ENCODE measurements at regions not wholly inside any gene's neighbourhood (a gene's known extent, or its start where the extent isn't known, plus 50 kb on each side); places are given as distances from the start of the nearest gene placed in this dataset.

DNA sequence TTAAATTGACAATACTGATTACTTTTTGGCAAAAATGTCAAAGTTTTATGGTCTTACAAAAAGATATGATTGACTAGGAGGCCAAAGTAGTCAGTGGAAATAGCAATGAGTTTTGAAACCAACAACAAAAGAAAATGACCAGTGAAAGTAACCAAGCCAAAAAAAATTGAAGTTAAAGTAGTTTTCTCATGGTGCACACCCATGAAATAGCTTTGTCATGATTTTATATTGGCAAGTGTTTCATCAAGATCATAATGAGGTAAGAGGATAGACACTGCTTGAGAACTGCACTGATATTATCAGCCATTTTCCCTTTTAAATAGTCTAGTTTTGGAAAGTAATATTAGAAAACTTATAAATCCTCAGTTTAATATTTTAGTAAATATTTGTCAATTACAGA lies 206.2 kb upstream of the ADAMTS5 start:
- CTCF ChIA-PET, result no interaction called here
- dilution Hi-C loops (cut with MboI; ENCODE audit: extremely low pct_ligation_motif_present, low sequenced_read_pairs), result no loop called here

More for the DNA sequence above, 206.2 kb upstream of the ADAMTS5 start:
- Histone ChIP-seq H3K79me2 (ENCODE audit: control insufficient read depth, insufficient read depth, low read length) (no peaks in the 10 kb centered on the region), H3K9me1 (replicated peaks; ENCODE audit: control insufficient read depth, extremely low read depth, insufficient read depth, low read length) (no peaks in the 10 kb centered on the region), H2AFZ (ENCODE audit: low read depth, low read length) (no peak overlapping the region), H3K36me3 (ENCODE audit: control insufficient read depth in 2 of 2, extremely low read depth in 1 of 2, insufficient read depth in 2 of 2, low read length in 2 of 2) (no peaks in the 10 kb centered on the region), H3K4me1 (ENCODE audit: control insufficient read depth, extremely low read depth, insufficient read depth, low read length) (no peaks in the 10 kb centered on the region), H3K4me3 (replicated peaks in 1 of 3; ENCODE audit: insufficient read depth in 1 of 3, low read depth in 1 of 3, low read length in 3 of 3) (no peak overlapping the region), H3K27ac (ENCODE audit: insufficient read depth, low read depth, low read length) (no peak overlapping the region), H3K27me3 (ENCODE audit: control insufficient read depth in 2 of 2, insufficient read depth in 2 of 2, low read length in 2 of 2) (no peaks in the 10 kb centered on the region), H3K4me2 (ENCODE audit: insufficient read depth, low read length) (no peak overlapping the region), H3K9me3 (replicated peaks; ENCODE audit: control insufficient read depth, insufficient read depth, low read length) (no peaks in the 10 kb centered on the region), H3K9ac (replicated peaks; ENCODE audit: extremely low read depth, insufficient read depth, low read length) (no peak overlapping the region), H4K20me1 (replicated peaks; ENCODE audit: control insufficient read depth, extremely low read depth, insufficient read depth, low read length) (no peaks in the 10 kb centered on the region)
- intact Hi-C loops (cut with micrococcal nuclease), result no loop called here
- POLR2A ChIA-PET, result no interaction called here
- TF ChIP-seq FOS (IDR thresholded peaks at IDR 0.05; ENCODE audit: borderline replicate concordance, insufficient read depth, low read length), result no peak
- no peak for TF ChIP-seq GATA2 (IDR thresholded peaks at IDR 0.05; ENCODE audit: insufficient read depth, insufficient read length, low read depth, low read length)
- no peak for TF ChIP-seq POLR2A (IDR thresholded peaks at IDR 0.05; ENCODE audit: low read depth, low read length)
- TF ChIP-seq EZH2 (IDR thresholded peaks at IDR 0.05; ENCODE audit: borderline replicate concordance, low read depth, low read length, severe bottlenecking), result no peak
- TF ChIP-seq, protein P1, sequence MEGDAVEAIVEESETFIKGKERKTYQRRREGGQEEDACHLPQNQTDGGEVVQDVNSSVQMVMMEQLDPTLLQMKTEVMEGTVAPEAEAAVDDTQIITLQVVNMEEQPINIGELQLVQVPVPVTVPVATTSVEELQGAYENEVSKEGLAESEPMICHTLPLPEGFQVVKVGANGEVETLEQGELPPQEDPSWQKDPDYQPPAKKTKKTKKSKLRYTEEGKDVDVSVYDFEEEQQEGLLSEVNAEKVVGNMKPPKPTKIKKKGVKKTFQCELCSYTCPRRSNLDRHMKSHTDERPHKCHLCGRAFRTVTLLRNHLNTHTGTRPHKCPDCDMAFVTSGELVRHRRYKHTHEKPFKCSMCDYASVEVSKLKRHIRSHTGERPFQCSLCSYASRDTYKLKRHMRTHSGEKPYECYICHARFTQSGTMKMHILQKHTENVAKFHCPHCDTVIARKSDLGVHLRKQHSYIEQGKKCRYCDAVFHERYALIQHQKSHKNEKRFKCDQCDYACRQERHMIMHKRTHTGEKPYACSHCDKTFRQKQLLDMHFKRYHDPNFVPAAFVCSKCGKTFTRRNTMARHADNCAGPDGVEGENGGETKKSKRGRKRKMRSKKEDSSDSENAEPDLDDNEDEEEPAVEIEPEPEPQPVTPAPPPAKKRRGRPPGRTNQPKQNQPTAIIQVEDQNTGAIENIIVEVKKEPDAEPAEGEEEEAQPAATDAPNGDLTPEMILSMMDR (IDR thresholded peaks at IDR 0.05; ENCODE audit: extremely low read depth in 1 of 2, insufficient read depth in 1 of 2, low read depth in 1 of 2, low read length in 2 of 2), result no peak
- TF ChIP-seq MAX (IDR thresholded peaks at IDR 0.05; ENCODE audit: insufficient read depth, insufficient read length), result no peak
- no peak for TF ChIP-seq JUN (IDR thresholded peaks at IDR 0.05; ENCODE audit: borderline replicate concordance, insufficient read depth, insufficient read length, low read depth)
- TF ChIP-seq POLR2AphosphoS5 (IDR thresholded peaks at IDR 0.05; ENCODE audit: insufficient read depth, low read depth, low read length), result no peak
- TF ChIP-seq MYC (IDR thresholded peaks at IDR 0.05; ENCODE audit: low read depth, low read length), result no peak
- BruUV-seq (replicated peaks), result no TSS peak
- no peak for DNase-seq (ENCODE audit: low read depth, low spot score)
- no peak for FAIRE-seq
